GM21576 (cell line): ENCODE measurements at regions not wholly inside any gene's neighbourhood (a gene's known extent, or its start where the extent isn't known, plus 50 kb on each side); places are given as distances from the start of the nearest gene placed in this dataset.

ENCODE experiments used
- ATAC-seq: cut with Tn5 transposase; IDR thresholded peaks from one replicate; pipeline ENCODE4 v1.9.1; 2021; ENCODE audit warnings: mild to moderate bottlenecking, moderate library complexity; ENCODE audit not compliant: unreplicated experiment

DNA sequence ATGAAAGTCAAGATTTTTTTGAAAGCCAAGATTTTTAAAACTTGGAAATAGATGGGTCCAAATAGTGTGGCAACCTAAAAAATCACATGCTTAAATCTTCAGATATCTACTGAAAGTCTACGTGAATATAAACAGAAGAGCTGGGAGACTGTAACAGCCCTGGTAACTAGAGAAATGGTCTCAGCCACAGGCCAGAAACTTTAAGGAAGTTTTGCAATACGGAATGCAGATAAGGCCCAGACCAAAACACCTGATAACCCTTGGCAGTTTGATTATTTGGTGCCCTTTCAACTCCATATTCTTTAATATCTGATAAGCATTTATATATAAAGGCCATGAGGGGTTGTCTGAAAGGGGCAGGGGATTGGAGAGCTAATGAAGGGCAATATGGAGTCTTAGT is 537.3 kb upstream of the TGFBR2 start:
- no peak for ATAC-seq

DNA sequence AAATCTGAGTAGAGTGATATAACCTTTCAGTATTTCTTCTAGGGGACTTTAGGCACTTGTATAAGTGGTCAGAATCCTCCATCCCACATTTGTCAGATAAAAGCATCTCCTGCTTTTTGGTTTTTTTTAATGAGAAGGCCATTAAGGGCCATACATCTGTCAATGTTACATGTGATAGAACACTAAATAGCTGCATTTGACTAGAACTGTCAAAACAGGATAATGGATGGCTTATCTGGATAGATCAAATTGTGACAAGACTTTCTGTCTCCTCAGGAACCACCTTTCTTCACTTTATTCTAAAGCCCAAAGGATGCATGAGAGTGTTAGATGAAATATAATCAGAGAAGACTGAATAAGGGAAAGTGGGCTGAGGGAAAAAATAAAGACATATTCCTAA is 533.4 kb upstream of the TGFBR2 start:
- no peak for ATAC-seq

DNA sequence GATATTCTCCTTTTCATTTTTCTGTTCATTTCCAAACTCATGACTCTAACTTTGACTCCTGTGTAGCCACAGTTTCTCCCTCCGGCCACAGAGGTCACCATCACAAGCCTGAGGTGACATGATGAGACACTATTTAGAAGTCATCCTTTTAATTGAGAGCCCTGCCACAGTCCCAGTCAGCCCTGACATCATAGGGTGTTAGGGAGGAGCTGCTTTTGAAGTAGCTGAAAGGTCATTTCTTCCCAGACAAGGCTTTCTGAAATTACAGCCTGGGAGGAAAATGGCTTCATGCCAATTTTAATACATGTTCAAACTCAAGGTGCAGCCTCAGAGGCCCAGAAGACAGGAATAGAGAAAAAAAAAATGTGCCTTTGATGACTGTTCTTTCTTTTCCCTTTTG is 532.8 kb upstream of the TGFBR2 start:
- ATAC-seq: no peak

DNA sequence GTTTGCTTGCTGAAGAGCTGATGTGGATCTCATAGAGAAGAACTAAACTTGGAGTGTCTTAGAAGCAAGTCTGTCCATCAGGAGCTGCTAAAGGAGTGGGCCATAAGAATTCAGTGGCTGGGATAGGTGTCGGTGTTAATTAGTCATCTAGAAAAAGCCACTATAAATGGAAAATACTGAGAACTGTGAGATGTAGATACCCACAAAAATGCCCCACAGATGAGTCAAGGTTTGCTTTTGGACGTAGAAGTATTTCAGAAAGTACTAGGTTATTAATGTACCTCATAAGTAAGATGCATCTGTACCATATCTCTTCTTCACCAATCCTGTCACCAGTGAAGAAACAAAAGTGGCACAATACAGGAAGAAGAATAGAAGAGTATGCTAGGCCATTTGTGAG is 530.9 kb upstream of the TGFBR2 start:
- no peak for ATAC-seq

DNA sequence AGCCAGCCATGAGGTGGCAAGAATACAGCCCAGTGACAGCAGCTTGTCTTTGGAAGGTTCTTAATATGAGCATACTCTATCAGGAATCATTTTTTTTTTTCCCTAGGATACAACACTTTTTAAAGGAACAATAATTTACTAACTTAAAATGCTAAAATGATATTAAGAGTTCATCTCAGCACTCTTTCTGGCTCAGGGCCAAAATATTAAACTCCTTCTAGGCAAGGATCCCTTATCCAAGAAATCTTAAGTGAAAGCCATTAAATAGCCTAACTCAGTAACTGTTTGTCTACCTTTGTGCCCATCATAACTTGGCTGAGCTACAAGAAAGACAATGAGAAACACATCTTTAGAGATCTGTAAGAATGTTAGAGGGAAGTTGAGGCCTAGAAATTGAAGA is 529.5 kb upstream of the TGFBR2 start:
- ATAC-seq: no peak

DNA sequence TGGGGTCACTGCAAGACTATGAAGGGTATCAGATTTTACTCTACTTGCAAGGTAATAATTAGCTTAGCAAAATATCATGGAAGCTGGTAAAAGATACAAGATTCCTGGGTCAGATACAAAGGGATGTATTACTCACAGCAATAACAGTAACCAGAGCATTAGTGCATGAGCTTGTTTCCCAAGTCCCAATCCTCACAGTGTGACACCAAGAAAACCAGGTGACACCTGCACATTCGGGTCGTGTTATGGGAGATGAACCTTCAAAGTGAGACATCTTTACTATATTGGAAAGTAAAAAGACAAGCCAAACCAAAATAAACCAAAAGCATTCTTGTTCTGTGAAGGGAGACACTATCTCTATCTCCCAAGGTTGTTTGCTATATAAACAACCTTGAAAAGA is 528.7 kb upstream of the TGFBR2 start:
- no peak for ATAC-seq

DNA sequence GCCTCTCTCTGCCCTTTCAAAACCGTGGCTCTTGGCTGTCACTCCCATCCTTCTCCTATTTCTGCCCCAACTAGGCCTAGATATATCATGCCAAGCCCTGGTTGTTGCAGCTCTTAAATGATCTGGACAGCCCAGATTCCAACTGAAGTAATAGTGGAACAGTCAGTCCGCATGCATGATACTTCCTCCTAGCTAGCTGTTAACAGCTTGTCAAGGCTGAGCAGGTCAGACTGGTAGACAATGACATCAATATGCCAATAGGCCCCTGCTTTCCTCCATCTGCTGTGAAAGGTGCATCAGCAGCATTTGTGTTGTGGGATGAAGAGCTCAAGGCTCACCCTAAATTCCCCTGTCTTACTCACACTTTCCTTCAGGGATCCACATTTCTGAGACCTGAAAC is 527.7 kb upstream of the TGFBR2 start:
- no peak for ATAC-seq

DNA sequence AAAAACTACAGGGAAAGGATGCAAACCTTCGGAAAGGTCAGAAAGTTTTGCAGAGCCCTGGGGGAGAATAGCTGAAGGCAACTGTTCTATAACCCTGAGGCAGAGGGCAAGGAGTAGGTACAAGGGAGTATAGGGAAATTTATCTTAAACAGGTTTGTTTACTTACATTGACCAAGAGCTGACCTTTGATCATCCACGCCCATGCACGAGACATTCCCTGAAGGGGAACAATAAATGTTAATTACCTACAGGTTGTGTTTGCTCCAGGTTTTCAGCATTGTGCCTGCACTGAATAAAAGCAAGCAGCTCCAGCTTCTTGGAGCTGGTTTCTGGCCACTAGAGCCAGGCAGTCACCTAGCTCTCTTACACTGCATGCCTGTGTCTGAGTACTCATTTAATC is 524.5 kb upstream of the TGFBR2 start:
- ATAC-seq: no peak

DNA sequence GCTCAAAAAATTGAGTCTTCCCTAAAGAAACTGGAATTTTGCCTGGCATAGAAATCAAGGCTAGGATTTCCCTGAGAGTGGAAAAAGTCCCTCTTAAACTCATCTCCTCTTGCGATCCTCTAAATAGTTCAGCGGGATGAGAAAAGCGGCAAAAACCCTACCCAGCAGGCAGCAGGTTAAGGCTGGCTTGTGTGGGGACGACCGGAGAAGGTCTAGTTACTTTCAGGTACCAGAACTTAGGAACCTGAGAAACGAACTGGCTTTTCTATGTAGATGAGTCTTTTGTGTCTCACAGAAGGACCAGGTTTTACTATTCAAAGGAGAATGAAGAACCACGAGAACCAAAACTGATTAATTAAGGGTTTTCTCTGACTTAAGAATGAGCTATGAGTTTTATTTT is 523.7 kb upstream of the TGFBR2 start:
- no peak for ATAC-seq

DNA sequence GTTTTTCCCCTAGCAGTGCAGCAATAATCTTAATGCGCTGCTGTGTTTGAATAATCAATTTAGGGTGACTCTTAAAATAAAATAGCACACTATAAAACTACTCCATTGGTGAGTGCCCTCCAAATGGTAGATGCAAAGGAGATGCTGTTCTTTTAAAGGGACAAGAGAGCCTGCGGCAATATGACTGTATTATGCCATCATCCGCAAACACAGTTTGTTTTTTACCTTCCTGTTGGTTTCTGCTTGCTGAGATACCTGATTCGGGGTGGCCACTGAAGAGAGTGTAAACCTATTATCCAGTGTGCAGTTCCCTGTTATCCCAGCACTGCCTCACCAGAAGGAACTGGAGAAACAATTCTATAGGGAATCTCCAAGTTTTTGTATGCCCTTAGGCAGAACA is 523.1 kb upstream of the TGFBR2 start:
- ATAC-seq: no peak

DNA sequence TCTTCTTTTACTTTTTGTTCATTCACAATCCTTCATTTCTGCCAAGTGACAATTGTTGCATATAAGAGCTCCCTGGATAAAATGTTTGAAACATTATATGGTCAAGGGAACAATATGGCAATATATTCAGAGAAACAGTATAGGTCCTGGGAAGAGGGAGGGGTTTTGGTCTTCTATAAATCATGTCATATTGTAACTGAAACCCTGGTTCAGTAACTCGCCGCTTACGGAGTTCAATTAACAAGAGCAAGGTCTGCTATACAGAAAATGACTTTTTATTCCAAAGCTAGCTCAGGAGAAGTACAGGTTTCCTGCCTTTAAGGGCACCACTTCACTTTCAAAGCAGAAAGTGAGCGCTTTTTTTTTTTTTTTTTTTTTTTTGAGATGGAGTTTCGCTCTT is 522.1 kb upstream of the TGFBR2 start:
- no peak for ATAC-seq

DNA sequence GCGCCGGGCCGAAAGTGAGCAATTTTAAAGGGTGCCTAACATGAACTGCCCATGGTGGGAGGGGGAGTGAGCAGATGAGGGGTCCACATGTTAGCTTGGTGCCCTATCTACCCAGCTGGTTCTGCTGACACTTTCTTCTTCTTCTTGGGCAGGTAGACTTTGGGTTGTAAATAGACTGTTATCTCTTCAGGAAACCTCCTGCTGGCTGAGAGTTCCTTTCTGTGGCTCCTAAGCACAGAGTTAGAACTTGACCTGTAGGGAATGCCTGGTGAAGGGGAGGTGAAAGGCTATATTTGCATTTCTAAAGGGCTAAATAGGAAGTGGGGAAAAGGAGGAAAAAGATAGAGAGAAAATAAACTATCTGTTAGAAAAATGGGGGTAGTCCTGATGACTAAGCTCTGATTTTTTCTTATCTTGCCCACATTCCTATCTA is 521.4 kb upstream of the TGFBR2 start:
- ATAC-seq: no peak

DNA sequence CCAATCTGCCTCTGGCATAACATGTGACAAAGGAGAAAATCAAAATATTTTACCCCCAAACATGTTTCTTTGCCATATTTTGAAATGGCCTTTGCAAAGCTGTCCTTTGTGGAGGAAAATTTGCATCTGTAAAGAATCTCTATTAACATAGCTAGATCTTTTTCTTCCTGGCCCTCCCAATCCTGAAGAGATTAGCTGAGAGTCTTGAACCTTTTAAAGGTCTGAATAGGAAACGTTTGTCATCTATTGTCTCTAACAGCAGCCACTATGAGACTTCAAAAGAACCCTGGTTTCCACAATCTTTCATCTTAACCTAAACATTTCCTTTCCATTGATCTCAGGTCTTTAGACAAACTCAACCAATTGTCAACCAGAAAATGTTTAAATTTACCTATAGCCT is 520.9 kb upstream of the TGFBR2 start:
- no peak for ATAC-seq

DNA sequence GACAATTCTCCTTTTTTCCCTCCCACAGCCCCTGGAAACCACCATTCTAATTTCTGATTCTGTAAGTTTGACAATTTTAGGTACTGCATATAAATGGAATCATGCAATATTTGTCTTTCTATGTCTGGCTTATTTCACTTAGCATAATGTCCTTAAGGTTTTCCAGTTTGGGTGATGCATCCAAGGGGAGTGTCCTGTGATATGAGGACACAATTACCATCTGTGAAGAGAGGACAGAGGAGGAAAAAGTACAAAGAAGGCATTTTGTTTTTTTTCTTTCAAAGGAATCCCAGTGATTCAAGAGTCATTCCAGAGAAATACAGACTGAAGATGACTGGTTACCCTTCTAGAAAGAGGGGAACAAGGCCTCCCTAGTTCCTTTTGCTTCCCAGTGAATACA is 514.7 kb upstream of the TGFBR2 start:
- ATAC-seq: no peak

DNA sequence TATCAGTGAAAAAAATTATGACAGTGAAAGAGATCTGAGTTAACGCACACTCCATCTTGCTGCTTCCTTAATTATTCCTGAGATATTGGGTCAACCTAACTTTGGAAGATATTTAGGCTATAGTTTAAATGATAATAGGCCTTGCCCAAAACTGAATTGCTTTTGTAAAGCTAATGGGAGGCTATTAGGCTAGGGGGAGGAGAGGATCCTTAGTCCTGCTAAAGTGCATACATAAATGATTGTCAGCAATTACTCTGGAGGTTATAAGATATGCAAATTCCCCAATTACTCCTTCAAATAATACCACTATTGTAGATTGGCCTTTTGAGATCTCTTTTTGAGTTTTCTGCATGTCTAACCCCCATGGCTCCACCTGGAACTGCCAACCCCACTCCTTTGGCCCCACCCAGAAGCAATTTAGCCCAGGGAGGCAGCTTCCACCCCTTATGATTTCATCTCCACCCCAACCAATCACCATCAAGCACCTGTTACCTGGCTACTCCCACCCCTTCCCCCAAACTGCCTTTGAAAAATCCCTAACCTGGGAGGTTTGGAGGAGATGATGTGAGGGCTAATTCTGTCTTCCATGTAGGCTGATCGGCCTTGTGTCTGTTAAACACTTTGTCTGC is 509.3 kb upstream of the TGFBR2 start:
- no peak for ATAC-seq

DNA sequence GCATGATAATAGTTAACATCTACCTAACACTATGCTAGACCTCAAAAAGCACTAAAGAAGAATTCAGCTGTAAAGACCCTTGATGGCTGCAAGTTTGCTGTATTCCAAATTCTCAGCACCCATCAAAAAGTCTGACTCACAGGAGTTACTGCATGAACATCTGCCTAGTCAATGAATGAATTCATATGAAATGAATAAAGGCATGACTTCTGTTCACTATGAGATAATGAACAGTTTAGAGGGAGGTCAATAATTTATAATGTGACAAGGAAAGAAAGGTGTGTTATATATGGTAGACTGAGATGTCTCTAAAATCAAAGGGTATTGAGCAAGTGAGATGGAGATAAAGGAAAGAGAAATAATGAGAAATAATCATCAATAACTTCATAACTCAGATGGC is 508.2 kb upstream of the TGFBR2 start:
- no peak for ATAC-seq

DNA sequence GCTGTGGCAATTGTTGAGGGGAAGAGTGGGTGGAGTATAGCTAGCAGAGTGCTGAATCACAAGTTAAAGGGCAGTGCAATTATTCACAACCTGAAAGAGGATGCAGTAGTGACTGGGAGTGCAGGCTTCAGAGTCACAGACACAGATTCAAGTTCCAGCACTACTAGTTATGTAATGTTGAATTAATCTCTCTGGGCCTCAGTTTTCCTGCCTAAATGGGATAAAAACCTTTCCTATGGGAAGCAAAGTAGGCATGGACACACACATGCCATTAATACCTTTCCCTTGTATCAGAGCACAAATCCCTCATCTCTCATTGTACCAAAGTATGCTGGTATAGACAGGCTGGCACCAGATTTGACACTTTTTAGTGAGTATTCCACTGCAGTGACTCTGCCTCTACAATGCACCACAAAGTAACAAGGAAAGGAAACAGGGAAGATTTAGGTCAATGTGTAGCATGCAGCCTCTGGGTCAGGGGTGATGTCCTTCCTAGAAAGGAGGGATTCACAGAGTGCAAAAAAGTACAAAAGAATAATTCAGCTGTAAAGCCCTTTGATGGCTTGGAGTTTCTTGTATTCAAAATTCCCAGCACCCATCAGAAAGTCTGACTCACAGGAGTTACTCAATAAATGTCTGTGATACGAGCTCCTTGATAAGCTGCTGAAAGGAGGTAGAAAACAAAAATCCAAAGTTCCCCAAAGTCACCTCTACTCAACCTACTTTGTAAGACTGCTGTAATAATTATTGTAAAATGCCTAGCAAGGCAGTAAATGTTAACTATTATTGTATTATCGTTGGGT is 507.5 kb upstream of the TGFBR2 start:
- ATAC-seq: no peak

DNA sequence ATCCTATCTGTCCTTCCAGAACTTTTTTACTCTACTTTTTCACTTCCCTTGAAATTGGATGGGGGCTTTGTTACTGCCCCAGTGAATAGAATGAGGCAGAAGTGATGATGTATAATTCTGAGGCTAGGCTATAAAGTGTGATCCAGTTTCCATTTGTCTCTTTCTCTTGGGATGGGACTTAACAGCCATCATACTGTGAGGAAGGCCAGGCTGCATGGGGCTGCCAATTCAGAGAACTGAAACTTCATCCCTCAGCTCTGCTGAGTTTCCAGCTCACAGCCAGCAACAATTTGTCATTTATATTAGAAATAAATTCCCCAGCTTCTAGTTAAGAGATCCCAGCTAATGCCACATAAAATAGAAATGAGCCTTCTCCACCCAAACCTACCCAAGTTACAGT is 504.0 kb upstream of the TGFBR2 start:
- no peak for ATAC-seq

DNA sequence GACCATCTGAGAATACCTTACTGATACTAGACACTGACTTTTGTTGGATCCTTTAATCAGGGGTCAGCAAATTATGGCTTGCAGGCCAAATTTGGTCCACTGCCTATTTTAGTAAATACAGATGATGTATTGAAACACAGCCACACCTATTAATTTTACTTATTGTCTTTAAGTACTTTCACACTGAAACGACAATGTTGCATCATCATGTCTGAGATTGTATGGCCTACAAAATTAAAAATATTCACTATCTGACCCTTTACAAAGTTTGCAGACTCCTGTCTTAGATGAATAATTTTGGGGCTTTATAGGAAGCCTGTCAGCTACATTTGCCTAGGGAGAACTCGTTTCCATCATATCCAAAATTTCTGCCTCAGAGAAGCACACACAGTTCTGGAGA is 503.2 kb upstream of the TGFBR2 start:
- no peak for ATAC-seq

DNA sequence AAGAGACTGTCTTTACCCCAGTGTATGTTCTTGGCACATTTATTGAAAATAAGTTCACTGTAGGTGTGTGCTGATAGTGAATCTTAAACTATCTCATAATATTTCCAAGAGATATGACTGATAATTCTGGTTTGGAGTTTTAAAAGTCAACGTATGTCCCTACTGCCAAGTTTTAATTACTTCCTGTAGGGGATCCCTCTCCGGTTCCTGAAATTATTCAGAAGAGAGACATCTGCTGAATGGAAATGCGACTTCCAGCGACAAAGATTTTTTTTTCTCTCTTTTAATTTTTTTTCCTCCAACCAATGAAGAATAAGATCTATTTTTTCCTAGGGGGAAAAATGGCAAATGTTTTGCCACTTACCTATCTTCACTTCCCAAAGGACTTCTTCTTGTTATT is 498.9 kb upstream of the TGFBR2 start:
- no peak for ATAC-seq

DNA sequence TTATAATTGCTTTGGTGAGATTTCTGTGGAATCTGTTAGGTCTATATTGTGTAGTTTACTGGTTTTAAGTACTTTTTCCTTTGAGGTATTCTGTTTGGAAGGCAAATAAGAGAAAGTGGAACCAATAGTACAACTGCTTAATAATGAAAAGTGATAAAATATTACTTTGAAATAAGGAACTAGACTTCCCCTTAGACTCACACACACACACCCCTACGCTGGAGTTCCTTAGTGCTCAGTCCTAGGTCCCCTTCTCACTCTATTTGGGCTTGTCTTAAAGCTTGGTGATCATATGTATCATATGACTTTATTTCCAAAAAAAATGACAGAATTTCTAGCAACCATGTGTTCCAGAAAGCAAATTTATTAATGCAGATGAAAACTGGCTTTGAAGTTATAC is 494.0 kb upstream of the TGFBR2 start:
- no peak for ATAC-seq

DNA sequence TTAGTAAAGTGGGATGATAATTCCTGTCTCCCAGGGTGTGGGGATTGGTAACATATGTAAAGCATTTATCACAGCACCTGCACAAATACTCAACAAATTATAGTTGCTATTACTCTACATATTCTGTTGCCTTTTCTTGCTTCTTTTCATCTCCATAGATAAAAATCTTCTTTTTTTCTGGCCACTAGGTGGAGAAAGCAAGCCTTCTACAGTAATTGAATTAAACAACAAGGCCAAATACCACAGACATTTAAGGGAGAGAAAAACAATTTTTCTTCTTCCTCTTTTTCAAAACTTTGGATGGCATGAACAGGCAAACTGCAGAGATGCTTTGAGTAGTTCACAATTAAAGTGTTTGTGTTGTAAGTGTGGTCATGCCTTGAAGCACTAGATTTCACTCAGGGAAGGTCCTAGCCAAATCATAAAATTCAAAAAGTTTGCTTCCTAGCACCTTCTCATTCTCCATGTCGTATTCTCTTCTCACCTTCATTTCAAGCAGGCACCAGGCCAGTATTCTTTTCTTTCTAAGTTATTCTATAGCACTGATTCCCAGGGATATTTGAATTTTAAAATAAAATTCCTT is 493.4 kb upstream of the TGFBR2 start:
- no peak for ATAC-seq
